Sigmoid colon (tissue), 6 donors: ENCODE measurements at regions not wholly inside any gene's neighbourhood (a gene's known extent, or its start where the extent isn't known, plus 50 kb on each side); places are given as distances from the start of the nearest gene placed in this dataset.

Source experiments
- DNase-seq: peaks from one replicate; pipeline ENCODE4 v3.0.0-alpha.2; 2019
- H3K27ac ChIP-seq, 4 donors: fragments of 200-600 bp; sonication (generic); one replicate each; pipeline ENCODE4 v1.5.1; 2016 to 2019; ENCODE audit warnings: mild to moderate bottlenecking in 1 of 4
- H3K27me3 ChIP-seq, 3 donors: fragments of 200-600 bp; sonication (generic); one replicate each; pipeline ENCODE4 v1.5.1; 2019; ENCODE audit warnings: mild to moderate bottlenecking in 1 of 3
- H3K36me3 ChIP-seq, 4 donors: fragments of 200-600 bp; sonication (generic); one replicate each; pipeline ENCODE4 v1.5.1; 2016 to 2019
- H3K4me1 ChIP-seq, 4 donors: fragments of 200-600 bp; sonication (generic); one replicate each; pipeline ENCODE4 v1.5.1; 2017 to 2019
- H3K4me3 ChIP-seq, 4 donors: fragments of 200-600 bp; sonication (generic); one replicate each; pipeline ENCODE4 v1.5.1; 2017 to 2019; ENCODE audit warnings: mild to moderate bottlenecking in 2 of 4, moderate library complexity in 1 of 4
- H3K9me3 ChIP-seq, 4 donors: fragments of 200-600 bp in 3 of 4; sonication (generic) in 3 of 4; one replicate each; pipeline versions ENCODE4 v1.5.1 to v1.6.1; 2013 to 2019
- EP300 ChIP-seq, 4 donors: sonication (generic); formaldehyde crosslinking; IDR thresholded peaks; one replicate each; pipeline ENCODE4 v1.6.1; 2017; ENCODE audit warnings: antibody characterized with exemption in 4 of 4
- POLR2A ChIP-seq, 2 donors: fragments of 450-650 bp; IDR thresholded peaks; one replicate each; pipeline ENCODE4 v1.6.1; 2016; ENCODE audit warnings: antibody characterized with exemption in 2 of 2, mild to moderate bottlenecking in 2 of 2, moderate library complexity in 2 of 2
- POLR2AphosphoS5 ChIP-seq, 4 donors: sonication (generic); formaldehyde crosslinking; IDR thresholded peaks; one replicate each; pipeline ENCODE4 v1.6.1; 2017; ENCODE audit warnings: antibody characterized with exemption in 4 of 4
- WGBS, 2 donors: extraction: QIAGEN DNeasy Blood & Tissue Kit; methylation state at CpG; one replicate each; pipeline ENCODE4 v1.1.7; 2013; 5-methylcytosine and 5-hydroxymethylcytosine counted together
- intact Hi-C: fragments of 100-400 bp; cut with DNase I; formaldehyde crosslinking; loops from one replicate; pipeline ENCODE4 v1.15.1; 2023
- TF ChIP-seq, protein P1 (sequence below), 4 experiments: fragments of 450-650 bp in 3 of 4; fragments of 200-600 bp in 1 of 4; IDR thresholded peaks; one replicate each; pipeline ENCODE4 v1.5.1; 2016 to 2019; ENCODE audit warnings: antibody characterized with exemption in 4 of 4, mild to moderate bottlenecking in 3 of 4, moderate library complexity in 2 of 4
- donor health status: healthy with polysubstance abuse.
- donor health status: healthy.

DNA sequence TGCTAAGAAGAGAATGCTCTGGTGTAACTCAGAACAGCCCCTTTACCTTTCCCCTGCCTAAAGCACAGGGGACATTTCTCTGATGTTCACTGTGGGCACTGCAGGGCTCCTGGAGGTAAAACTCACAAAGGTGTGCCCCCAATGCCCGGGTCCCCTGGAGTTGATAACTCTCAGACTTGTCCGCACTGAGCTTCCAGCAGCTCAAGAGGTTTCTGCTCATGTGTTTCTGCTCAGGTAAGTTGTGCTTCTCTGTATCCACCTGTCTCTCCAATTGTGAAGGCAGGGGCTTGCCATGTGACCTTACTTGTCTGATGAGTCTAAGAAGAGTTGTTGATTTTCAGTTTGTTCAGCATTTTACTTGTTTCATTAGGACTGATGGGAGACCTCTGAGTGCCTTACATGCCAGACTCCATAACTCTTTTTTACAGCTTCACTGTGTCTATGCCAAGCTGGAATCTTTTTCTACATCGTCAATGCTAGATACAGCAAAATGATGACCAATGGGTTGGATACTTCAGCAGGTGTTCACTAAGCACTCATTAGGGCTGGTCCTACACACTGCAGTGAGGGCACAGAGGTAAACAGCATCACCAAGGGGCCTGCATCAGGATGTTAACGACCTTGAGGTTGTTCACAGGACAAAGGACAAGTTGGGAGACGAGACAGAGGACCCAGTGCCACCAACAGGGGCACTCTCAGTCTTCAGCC, 56.4 kb downstream of the MRPL36 start:
- TF ChIP-seq POLR2A (IDR thresholded peaks at IDR 0.05) = no peak
- TF ChIP-seq POLR2AphosphoS5 (IDR thresholded peaks at IDR 0.05) = no peak
- TF ChIP-seq, protein P1, sequence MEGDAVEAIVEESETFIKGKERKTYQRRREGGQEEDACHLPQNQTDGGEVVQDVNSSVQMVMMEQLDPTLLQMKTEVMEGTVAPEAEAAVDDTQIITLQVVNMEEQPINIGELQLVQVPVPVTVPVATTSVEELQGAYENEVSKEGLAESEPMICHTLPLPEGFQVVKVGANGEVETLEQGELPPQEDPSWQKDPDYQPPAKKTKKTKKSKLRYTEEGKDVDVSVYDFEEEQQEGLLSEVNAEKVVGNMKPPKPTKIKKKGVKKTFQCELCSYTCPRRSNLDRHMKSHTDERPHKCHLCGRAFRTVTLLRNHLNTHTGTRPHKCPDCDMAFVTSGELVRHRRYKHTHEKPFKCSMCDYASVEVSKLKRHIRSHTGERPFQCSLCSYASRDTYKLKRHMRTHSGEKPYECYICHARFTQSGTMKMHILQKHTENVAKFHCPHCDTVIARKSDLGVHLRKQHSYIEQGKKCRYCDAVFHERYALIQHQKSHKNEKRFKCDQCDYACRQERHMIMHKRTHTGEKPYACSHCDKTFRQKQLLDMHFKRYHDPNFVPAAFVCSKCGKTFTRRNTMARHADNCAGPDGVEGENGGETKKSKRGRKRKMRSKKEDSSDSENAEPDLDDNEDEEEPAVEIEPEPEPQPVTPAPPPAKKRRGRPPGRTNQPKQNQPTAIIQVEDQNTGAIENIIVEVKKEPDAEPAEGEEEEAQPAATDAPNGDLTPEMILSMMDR (IDR thresholded peaks at IDR 0.05) = no peak
- no peak for TF ChIP-seq EP300 (IDR thresholded peaks at IDR 0.05)
- H3K36me3 ChIP-seq = no peaks in the 10 kb centered on the region
- DNase-seq = peak; percentile 33
- WGBS, 2 donors = 49 to 69% methylated on average over 5 of the region's 5 CpGs
- no peaks in the 10 kb centered on the region for H3K4me1 ChIP-seq
- no peaks in the 10 kb centered on the region for H3K27me3 ChIP-seq
- intact Hi-C loops = no loop called here
- H3K9me3 ChIP-seq = peaks cover 0 to 12% (median 3%) of the 10 kb centered on the region in 4 donors
- H3K27ac ChIP-seq = no peak overlapping the region
- H3K4me3 ChIP-seq = no peak overlapping the region

DNA sequence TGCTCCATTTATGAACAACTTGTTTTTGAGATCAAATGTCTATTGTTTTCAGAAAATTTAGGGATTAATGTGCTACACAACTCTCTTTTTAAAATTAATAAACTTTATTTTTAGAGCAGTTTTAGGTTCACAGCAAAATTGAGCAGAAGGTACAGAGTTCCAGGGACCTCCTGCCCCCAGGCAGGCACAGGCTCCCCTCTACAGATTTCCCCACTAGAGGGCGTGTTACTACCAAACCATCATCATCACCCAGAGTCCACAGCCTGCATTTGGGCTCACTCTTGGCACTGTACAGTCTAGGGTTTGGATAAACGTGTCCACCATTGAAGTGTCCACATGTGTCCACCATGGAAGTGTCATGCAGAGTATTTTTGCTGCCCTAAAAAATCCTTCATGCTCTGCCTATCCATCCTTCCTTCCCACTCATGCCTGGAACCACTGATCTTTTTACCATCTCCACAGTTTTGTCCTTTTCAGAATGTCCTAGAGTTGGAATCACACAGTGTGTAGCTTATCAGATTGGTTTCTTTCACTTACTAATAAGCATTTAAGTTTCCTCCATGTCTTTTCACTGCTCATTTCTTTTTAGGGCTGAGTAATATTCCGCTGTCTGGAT, 61.7 kb downstream of the MRPL36 start:
- H3K27ac ChIP-seq = no peak overlapping the region
- intact Hi-C loops = no loop called here
- H3K4me1 ChIP-seq = no peaks in the 10 kb centered on the region
- peaks cover 0 to 12% (median 3%) of the 10 kb centered on the region in 4 donors for H3K9me3 ChIP-seq
- peaks cover 0 to 12% (median 0%) of the 10 kb centered on the region in 3 donors for H3K27me3 ChIP-seq
- H3K36me3 ChIP-seq = no peaks in the 10 kb centered on the region
- no peak for DNase-seq
- TF ChIP-seq, protein P1 (IDR thresholded peaks at IDR 0.05) = no peak
- TF ChIP-seq POLR2AphosphoS5 (IDR thresholded peaks at IDR 0.05) (no peak), POLR2A (IDR thresholded peaks at IDR 0.05) (no peak), EP300 (IDR thresholded peaks at IDR 0.05) (no peak)
- 33 to 35% methylated on average over 3 of the region's 3 CpGs for WGBS, 2 donors
- H3K4me3 ChIP-seq = no peak overlapping the region

DNA sequence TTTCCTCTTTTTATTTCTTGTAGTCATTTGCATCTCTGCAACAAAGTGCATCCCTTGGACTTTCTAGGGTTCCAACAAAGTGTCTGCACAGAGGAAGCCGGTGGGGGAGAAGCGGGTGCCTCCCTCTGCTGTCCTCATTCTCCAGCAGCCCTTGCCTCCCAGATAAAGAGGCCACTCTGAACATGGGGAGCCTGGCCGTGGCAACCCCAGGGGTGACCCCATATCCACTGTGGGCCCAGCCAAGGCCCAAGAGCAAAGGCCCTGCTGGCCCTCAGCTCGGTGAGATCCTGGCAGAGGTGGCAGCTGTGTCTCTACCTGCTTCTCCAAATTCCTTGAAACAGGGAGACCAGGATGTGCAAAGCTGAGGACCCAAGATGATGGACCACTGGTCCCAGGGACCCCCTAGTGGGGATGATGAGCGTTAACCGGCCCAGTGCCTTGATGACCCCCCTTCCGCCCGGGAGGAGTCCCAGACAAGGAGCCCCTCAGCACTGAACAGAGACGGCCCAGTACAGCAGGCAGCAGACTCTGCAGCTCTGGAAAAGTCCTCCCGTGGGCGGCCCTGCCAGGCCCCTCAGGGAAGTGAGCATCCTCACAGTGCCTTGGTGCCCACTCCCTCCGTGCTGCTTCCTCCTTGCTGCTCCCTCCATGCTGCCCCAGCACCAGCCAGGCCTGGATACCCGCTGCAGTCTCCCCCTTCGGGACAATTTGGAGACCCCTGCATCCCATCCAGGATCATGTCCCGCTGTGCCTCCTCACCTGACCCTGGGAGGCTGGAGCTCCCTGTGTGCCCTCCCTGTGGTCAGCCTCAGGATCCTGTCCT, 62.5 kb downstream of the MRPL36 start:
- Histone ChIP-seq H3K4me3 (no peak overlapping the region), H3K36me3 (no peaks in the 10 kb centered on the region), H3K27ac (no peak overlapping the region), H3K9me3 (peaks cover 0 to 12% (median 3%) of the 10 kb centered on the region in 4 donors), H3K4me1 (no peaks in the 10 kb centered on the region), H3K27me3 (peaks cover 0 to 12% (median 0%) of the 10 kb centered on the region in 3 donors)
- 65 to 73% methylated on average over 15 of the region's 15 CpGs for WGBS, 2 donors
- intact Hi-C loops = no loop called here
- TF ChIP-seq POLR2A (IDR thresholded peaks at IDR 0.05) (no peak), POLR2AphosphoS5 (IDR thresholded peaks at IDR 0.05) (no peak), EP300 (IDR thresholded peaks at IDR 0.05) (no peak)
- TF ChIP-seq, protein P1 (IDR thresholded peaks at IDR 0.05) = no peak
- DNase-seq = no peak

DNA sequence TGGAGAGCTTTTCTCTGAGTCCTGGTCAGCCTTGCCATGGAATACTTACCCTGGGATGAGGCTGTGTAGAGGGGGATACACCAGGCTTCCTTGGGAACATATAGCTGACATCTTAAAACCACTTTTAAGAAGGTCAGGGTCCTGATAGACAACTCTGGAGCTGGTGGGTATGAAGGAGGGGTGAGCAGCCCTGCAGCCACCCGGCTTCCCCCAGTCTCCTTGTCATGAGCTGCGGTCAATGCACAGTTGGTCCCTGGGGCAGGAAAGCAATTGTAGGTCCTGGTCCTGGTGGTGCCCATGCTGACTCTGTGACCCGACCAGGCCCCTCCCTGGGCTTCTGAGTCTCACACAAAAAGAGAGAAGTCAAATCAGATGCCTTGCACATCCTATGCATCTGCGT, 63.6 kb downstream of the MRPL36 start:
- Histone ChIP-seq H3K4me3 (no peak overlapping the region), H3K27me3 (peaks cover 0 to 12% (median 0%) of the 10 kb centered on the region in 3 donors), H3K4me1 (no peaks in the 10 kb centered on the region), H3K9me3 (peaks cover 0 to 12% (median 3%) of the 10 kb centered on the region in 4 donors), H3K36me3 (no peaks in the 10 kb centered on the region), H3K27ac (no peak overlapping the region)
- DNase-seq = no peak
- intact Hi-C loops = no loop called here
- 69 to 77% methylated on average over 4 of the region's 4 CpGs for WGBS, 2 donors
- TF ChIP-seq, protein P1 (IDR thresholded peaks at IDR 0.05) = no peak
- TF ChIP-seq POLR2AphosphoS5 (IDR thresholded peaks at IDR 0.05) (no peak), POLR2A (IDR thresholded peaks at IDR 0.05) (no peak), EP300 (IDR thresholded peaks at IDR 0.05) (no peak)
